H1 (cell line): ENCODE measurements at regions not wholly inside any gene's neighbourhood (a gene's known extent, or its start where the extent isn't known, plus 50 kb on each side); places are given as distances from the start of the nearest gene placed in this dataset.
A peak's percentile ranks its signal among the peaks of the same experiment; 100 is the strongest.

ENCODE experiments used
- CHD1 ChIP-seq: IDR thresholded peaks from 2 replicates; pipeline ENCODE4 v1.6.1; 2012; ENCODE audit warnings: low read depth, low read length, improper control_type of control experiment
- CHD2 ChIP-seq: IDR thresholded peaks from 2 replicates; pipeline ENCODE4 v1.6.1; 2012; ENCODE audit warnings: low read length, improper control_type of control experiment
- CTCF ChIP-seq, 3 experiments: IDR thresholded peaks; 1 replicate in 2 of 3; 2 replicates in 1 of 3; pipeline versions ENCODE4 v1.5.1 to v1.6.1; 2011; ENCODE audit warnings: low read length in 3 of 3, mild to moderate bottlenecking in 3 of 3, inconsistent platforms in 2 of 3, low read depth in 1 of 3, moderate library complexity in 1 of 3; ENCODE audit not compliant: insufficient read depth in 1 of 3; ENCODE audit errors: control extremely low read depth in 1 of 3
- E2F6 ChIP-seq: IDR thresholded peaks from 2 replicates; pipeline ENCODE4 v1.6.1; 2012; ENCODE audit warnings: inconsistent platforms
- EGR1 ChIP-seq: IDR thresholded peaks from 2 replicates; pipeline ENCODE4 v1.6.1; 2011; ENCODE audit warnings: low read depth, low read length, borderline replicate concordance
- GABPA ChIP-seq: IDR thresholded peaks from 2 replicates; pipeline ENCODE4 v1.6.1; 2011; ENCODE audit warnings: mild to moderate bottlenecking, low read length, moderate library complexity, borderline replicate concordance; ENCODE audit not compliant: insufficient read depth
- GTF2F1 ChIP-seq: IDR thresholded peaks from 2 replicates; pipeline ENCODE4 v1.6.1; 2012; ENCODE audit warnings: low read depth, low read length, improper control_type of control experiment, borderline replicate concordance
- HDAC2 ChIP-seq, 2 experiments: fragments of 300-600 bp in 1 of 2; sonication (generic) in 1 of 2; IDR thresholded peaks; 2 replicates each; pipeline ENCODE4 v1.6.1; 2011 to 2012; ENCODE audit warnings: low read depth in 2 of 2, low read length in 2 of 2, mild to moderate bottlenecking in 2 of 2, moderate library complexity in 2 of 2, borderline replicate concordance in 1 of 2, inconsistent platforms in 1 of 2
- JUND ChIP-seq: IDR thresholded peaks from 2 replicates; pipeline ENCODE4 v1.6.1; 2011; ENCODE audit warnings: mild to moderate bottlenecking, improper control_type of control experiment, low read length
- SIN3A ChIP-seq, 2 experiments: IDR thresholded peaks in 1 of 2; conservative IDR thresholded peaks in 1 of 2; 2 replicates each; pipeline ENCODE4 v1.6.1; 2011 to 2012; ENCODE audit warnings: low read length in 2 of 2, improper control_type of control experiment in 1 of 2, low read depth in 1 of 2, mild to moderate bottlenecking in 1 of 2

GRCh38 chr1:83704350-83704749, 294.6 kb downstream of the TTLL7 start (continued):
- peak in 1 of 3 experiments; percentile 28; a peak in 1 of 4 replicates for TF ChIP-seq CTCF (IDR thresholded peaks at IDR 0.05; ENCODE audit: control extremely low read depth in 1 of 3, insufficient read depth in 1 of 3, low read depth in 1 of 3, low read length in 3 of 3)
- TF ChIP-seq E2F6, result peak; percentile 62; the same call in 1 of the 2 replicates
- no peak for TF ChIP-seq CHD1
- no peak for TF ChIP-seq SIN3A (conservative IDR thresholded peaks at IDR 0.05 in 1 of 2, IDR thresholded peaks at IDR 0.05 in 1 of 2; ENCODE audit: low read depth in 1 of 2, low read length in 2 of 2)
- TF ChIP-seq EGR1, result no peak
- no peak for TF ChIP-seq GTF2F1
- TF ChIP-seq GABPA, result no peak
- TF ChIP-seq JUND, result no peak
- no peak for TF ChIP-seq HDAC2 (IDR thresholded peaks at IDR 0.05; ENCODE audit: borderline replicate concordance in 1 of 2, low read depth in 2 of 2, low read length in 2 of 2)
- TF ChIP-seq CHD2, result no peak
